GM23338 (cell line): ENCODE measurements at regions not wholly inside any gene's neighbourhood (a gene's known extent, or its start where the extent isn't known, plus 50 kb on each side); places are given as distances from the start of the nearest gene placed in this dataset.

ENCODE experiments used
- ATAC-seq: fragments of 200-7000 bp; cut with Tn5 transposase; 3 replicates; pipeline ENCODE4 v1.9.1; 2020
- DNase-seq: peaks from one replicate; pipeline ENCODE4 v3.0.0-alpha.2; 2015; ENCODE audit warnings: low spot score
- H2AFZ ChIP-seq: fragments of 200-600 bp; sonication (generic); 2 replicates; pipeline ENCODE4 v1.8.0; 2016; ENCODE audit warnings: antibody characterized with exemption, mild to moderate bottlenecking, moderate library complexity
- H3F3A ChIP-seq: fragments of 200-600 bp; sonication (generic); replicated peaks from 2 replicates; pipeline ENCODE4 v1.8.0; 2017; ENCODE audit warnings: antibody characterized with exemption, mixed run types, low read depth
- H3K27ac ChIP-seq: fragments of 200-600 bp; sonication (generic); 2 replicates; pipeline ENCODE4 v1.6.1; 2016; ENCODE audit warnings: low read depth
- H3K27me3 ChIP-seq: fragments of 200-600 bp; sonication (generic); 2 replicates; pipeline ENCODE4 v1.8.0; 2016; ENCODE audit warnings: mild to moderate bottlenecking, mixed run types, moderate library complexity; ENCODE audit not compliant: insufficient read depth
- H3K36me3 ChIP-seq: fragments of 200-600 bp; sonication (generic); 2 replicates; pipeline ENCODE4 v1.8.0; 2016; ENCODE audit warnings: mild to moderate bottlenecking; ENCODE audit not compliant: insufficient read depth
- H3K4me1 ChIP-seq: fragments of 200-600 bp; sonication (generic); 2 replicates; pipeline ENCODE4 v1.8.0; 2016; ENCODE audit warnings: mild to moderate bottlenecking, moderate library complexity; ENCODE audit not compliant: insufficient read depth
- H3K4me2 ChIP-seq: fragments of 200-600 bp; sonication (generic); 2 replicates; pipeline ENCODE4 v1.7.1; 2017; ENCODE audit warnings: mixed run types
- H3K4me3 ChIP-seq: fragments of 200-600 bp; sonication (generic); 2 replicates; pipeline ENCODE4 v1.6.1; 2016; ENCODE audit warnings: mixed run types
- H3K79me2 ChIP-seq: fragments of 200-600 bp; sonication (generic); replicated peaks from 2 replicates; pipeline ENCODE4 v1.8.0; 2017; ENCODE audit warnings: mild to moderate bottlenecking; ENCODE audit not compliant: insufficient read depth
- H3K9me2 ChIP-seq: fragments of 200-600 bp; sonication (generic); 2 replicates; pipeline ENCODE4 v1.8.0; 2017; ENCODE audit not compliant: insufficient read depth
- H4K20me1 ChIP-seq: fragments of 200-600 bp; sonication (generic); replicated peaks from 2 replicates; pipeline ENCODE4 v1.8.0; 2017; ENCODE audit warnings: mild to moderate bottlenecking; ENCODE audit not compliant: insufficient read depth
- H3K27ac Mint-ChIP-seq: 2 replicates; pipeline ENCODE4 v1.8.0; 2020; ENCODE audit warnings: inconsistent platforms, mild to moderate bottlenecking, moderate library complexity, mixed read lengths
- H3K27me3 Mint-ChIP-seq: 3 replicates; pipeline ENCODE4 v1.8.0; 2022; ENCODE audit warnings: low read depth, mild to moderate bottlenecking, moderate library complexity, mixed read lengths, inconsistent platforms; ENCODE audit not compliant: insufficient read depth, poor library complexity
- H3K36me3 Mint-ChIP-seq: 3 replicates; pipeline ENCODE4 v1.8.0; 2021; ENCODE audit warnings: low read depth, mild to moderate bottlenecking, inconsistent platforms, moderate library complexity, mixed read lengths
- H3K4me1 Mint-ChIP-seq: 3 replicates; pipeline ENCODE4 v1.8.0; 2020; ENCODE audit warnings: mild to moderate bottlenecking, inconsistent platforms, mixed read lengths
- H3K4me3 Mint-ChIP-seq: 3 replicates; pipeline ENCODE4 v1.8.0; 2021; ENCODE audit warnings: moderate library complexity, mild to moderate bottlenecking, inconsistent platforms, mixed read lengths
- H3K9me3 Mint-ChIP-seq: 3 replicates; pipeline ENCODE4 v1.8.0; 2020; ENCODE audit warnings: moderate library complexity, mild to moderate bottlenecking, inconsistent platforms, mixed read lengths
- CREB1 ChIP-seq: fragments of 250-450 bp; sonication (Bioruptor Pico); IDR thresholded peaks from 2 replicates; pipeline ENCODE4 v1.5.0; 2020; ENCODE audit warnings: low read depth, mild to moderate bottlenecking, moderate library complexity
- EZH2 ChIP-seq: fragments of 200-600 bp; sonication (generic); IDR thresholded peaks from one replicate; pipeline ENCODE4 v1.8.0; 2017; ENCODE audit warnings: antibody characterized with exemption, mild to moderate bottlenecking, low read depth; ENCODE audit not compliant: unreplicated experiment
- EZH2phosphoT487 ChIP-seq: fragments of 200-600 bp; sonication (generic); IDR thresholded peaks from one replicate; pipeline ENCODE4 v1.8.1; 2018; ENCODE audit warnings: antibody characterized with exemption; ENCODE audit not compliant: unreplicated experiment
- JUNB ChIP-seq: IDR thresholded peaks from one replicate; pipeline ENCODE4 v1.6.1; 2016; ENCODE audit warnings: antibody characterized with exemption; ENCODE audit not compliant: unreplicated experiment
- NANOG ChIP-seq: IDR thresholded peaks from 2 replicates; pipeline ENCODE4 v1.6.1; 2016; ENCODE audit warnings: antibody characterized with exemption, borderline replicate concordance
- POLR2AphosphoS5 ChIP-seq: IDR thresholded peaks from 2 replicates; pipeline ENCODE4 v1.6.1; 2016; ENCODE audit warnings: antibody characterized with exemption, low read depth
- STAT1 ChIP-seq: IDR thresholded peaks from one replicate; pipeline ENCODE4 v1.6.1; 2016; ENCODE audit warnings: antibody characterized with exemption; ENCODE audit not compliant: unreplicated experiment
- ZNF114 ChIP-seq: fragments of 250-450 bp; sonication (Bioruptor Pico); IDR thresholded peaks from 2 replicates; pipeline ENCODE4 v1.5.0; 2020; ENCODE audit warnings: mild to moderate bottlenecking, moderate library complexity
- ZNF331 ChIP-seq: fragments of 250-450 bp; sonication (Bioruptor Pico); IDR thresholded peaks from 2 replicates; pipeline ENCODE4 v1.5.0; 2020; ENCODE audit warnings: low read depth, mild to moderate bottlenecking, moderate library complexity
- TF ChIP-seq, protein P1 (sequence below): IDR thresholded peaks from one replicate; pipeline ENCODE4 v1.6.1; 2018; ENCODE audit warnings: antibody characterized with exemption; ENCODE audit not compliant: unreplicated experiment
- TF ChIP-seq, protein P2 (sequence below), 2 experiments: fragments of 200-600 bp in 1 of 2; sonication (generic) in 1 of 2; conservative IDR thresholded peaks; 2 replicates each; pipeline versions ENCODE4 v1.5.1 to v1.6.1; 2016 to 2017; ENCODE audit warnings: antibody characterized with exemption in 2 of 2, low read depth in 2 of 2, mild to moderate bottlenecking in 2 of 2, moderate library complexity in 1 of 2
- TF ChIP-seq, protein P3 (sequence below): fragments of 250-450 bp; sonication (Bioruptor Pico); IDR thresholded peaks from 2 replicates; pipeline ENCODE4 v1.5.0; 2020; ENCODE audit warnings: mild to moderate bottlenecking, moderate library complexity
- TF ChIP-seq, protein P4 (sequence below): IDR thresholded peaks from 2 replicates; pipeline ENCODE4 v1.6.1; 2016; ENCODE audit warnings: antibody characterized with exemption

DNA sequence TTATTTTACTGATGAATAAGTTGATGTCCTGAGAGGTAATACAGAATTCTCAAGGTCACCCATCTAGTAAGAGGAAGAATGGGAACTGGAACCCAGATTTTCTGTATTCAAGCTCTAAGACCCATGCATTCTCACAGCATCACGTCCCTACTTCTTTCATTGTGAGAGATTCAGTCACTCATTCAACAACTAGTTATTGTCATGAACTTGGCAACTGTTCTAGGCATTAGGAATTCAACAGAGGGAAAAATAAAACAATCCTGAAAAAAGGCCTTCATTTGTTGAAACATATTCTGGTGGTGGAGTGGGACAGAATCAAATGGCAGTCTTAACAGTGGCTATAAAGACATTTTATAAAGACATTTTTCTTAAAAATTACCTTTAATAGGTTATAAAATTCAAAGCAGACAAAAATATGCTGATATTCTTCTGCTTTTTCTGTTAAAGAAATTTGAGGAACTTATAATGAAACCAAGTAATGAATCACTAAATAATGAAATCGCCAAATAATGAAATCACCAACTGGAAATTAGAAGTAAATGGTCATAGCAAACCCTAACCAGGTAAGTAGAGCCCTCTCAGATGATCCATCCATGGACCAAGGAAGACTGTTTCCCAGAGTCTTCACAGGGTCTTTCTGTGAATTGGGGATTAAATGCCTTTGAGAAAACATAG is 136.5 kb upstream of the DPYD start:
- Mint-ChIP-seq H3K27me3 (peaks cover 8% of the 10 kb centered on the region), H3K4me3 (no peak overlapping the region), H3K9me3 (no peaks in the 10 kb centered on the region), H3K4me1 (peaks cover 14% of the 10 kb centered on the region), H3K36me3 (no peaks in the 10 kb centered on the region), H3K27ac (no peak overlapping the region)
- Histone ChIP-seq H3K27ac (no peak overlapping the region), H3K4me2 (no peak overlapping the region), H3K79me2 (no peaks in the 10 kb centered on the region), H3F3A (no peaks in the 10 kb centered on the region), H3K4me1 (peaks cover 10% of the 10 kb centered on the region), H2AFZ (no peak overlapping the region), H3K36me3 (no peaks in the 10 kb centered on the region), H3K27me3 (peaks cover 24% of the 10 kb centered on the region), H3K4me3 (no peak overlapping the region), H3K9me2 (no peaks in the 10 kb centered on the region), H4K20me1 (no peaks in the 10 kb centered on the region)
- DNase-seq, result no peak
- no peak for TF ChIP-seq POLR2AphosphoS5
- no peak for TF ChIP-seq ZNF331 (CRISPR knock-in tag)
- TF ChIP-seq JUNB, result no peak
- no peak for TF ChIP-seq STAT1
- TF ChIP-seq CREB1 (CRISPR knock-in tag), result no peak
- TF ChIP-seq, protein P1, sequence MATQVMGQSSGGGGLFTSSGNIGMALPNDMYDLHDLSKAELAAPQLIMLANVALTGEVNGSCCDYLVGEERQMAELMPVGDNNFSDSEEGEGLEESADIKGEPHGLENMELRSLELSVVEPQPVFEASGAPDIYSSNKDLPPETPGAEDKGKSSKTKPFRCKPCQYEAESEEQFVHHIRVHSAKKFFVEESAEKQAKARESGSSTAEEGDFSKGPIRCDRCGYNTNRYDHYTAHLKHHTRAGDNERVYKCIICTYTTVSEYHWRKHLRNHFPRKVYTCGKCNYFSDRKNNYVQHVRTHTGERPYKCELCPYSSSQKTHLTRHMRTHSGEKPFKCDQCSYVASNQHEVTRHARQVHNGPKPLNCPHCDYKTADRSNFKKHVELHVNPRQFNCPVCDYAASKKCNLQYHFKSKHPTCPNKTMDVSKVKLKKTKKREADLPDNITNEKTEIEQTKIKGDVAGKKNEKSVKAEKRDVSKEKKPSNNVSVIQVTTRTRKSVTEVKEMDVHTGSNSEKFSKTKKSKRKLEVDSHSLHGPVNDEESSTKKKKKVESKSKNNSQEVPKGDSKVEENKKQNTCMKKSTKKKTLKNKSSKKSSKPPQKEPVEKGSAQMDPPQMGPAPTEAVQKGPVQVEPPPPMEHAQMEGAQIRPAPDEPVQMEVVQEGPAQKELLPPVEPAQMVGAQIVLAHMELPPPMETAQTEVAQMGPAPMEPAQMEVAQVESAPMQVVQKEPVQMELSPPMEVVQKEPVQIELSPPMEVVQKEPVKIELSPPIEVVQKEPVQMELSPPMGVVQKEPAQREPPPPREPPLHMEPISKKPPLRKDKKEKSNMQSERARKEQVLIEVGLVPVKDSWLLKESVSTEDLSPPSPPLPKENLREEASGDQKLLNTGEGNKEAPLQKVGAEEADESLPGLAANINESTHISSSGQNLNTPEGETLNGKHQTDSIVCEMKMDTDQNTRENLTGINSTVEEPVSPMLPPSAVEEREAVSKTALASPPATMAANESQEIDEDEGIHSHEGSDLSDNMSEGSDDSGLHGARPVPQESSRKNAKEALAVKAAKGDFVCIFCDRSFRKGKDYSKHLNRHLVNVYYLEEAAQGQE, result no peak
- TF ChIP-seq EZH2phosphoT487, result no peak
- no peak for TF ChIP-seq ZNF114 (CRISPR knock-in tag)
- no peak for TF ChIP-seq NANOG
- TF ChIP-seq, protein P2, sequence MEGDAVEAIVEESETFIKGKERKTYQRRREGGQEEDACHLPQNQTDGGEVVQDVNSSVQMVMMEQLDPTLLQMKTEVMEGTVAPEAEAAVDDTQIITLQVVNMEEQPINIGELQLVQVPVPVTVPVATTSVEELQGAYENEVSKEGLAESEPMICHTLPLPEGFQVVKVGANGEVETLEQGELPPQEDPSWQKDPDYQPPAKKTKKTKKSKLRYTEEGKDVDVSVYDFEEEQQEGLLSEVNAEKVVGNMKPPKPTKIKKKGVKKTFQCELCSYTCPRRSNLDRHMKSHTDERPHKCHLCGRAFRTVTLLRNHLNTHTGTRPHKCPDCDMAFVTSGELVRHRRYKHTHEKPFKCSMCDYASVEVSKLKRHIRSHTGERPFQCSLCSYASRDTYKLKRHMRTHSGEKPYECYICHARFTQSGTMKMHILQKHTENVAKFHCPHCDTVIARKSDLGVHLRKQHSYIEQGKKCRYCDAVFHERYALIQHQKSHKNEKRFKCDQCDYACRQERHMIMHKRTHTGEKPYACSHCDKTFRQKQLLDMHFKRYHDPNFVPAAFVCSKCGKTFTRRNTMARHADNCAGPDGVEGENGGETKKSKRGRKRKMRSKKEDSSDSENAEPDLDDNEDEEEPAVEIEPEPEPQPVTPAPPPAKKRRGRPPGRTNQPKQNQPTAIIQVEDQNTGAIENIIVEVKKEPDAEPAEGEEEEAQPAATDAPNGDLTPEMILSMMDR (conservative IDR thresholded peaks at IDR 0.05; ENCODE audit: low read depth in 2 of 2), result no peak
- TF ChIP-seq EZH2, result no peak
- TF ChIP-seq, protein P3, sequence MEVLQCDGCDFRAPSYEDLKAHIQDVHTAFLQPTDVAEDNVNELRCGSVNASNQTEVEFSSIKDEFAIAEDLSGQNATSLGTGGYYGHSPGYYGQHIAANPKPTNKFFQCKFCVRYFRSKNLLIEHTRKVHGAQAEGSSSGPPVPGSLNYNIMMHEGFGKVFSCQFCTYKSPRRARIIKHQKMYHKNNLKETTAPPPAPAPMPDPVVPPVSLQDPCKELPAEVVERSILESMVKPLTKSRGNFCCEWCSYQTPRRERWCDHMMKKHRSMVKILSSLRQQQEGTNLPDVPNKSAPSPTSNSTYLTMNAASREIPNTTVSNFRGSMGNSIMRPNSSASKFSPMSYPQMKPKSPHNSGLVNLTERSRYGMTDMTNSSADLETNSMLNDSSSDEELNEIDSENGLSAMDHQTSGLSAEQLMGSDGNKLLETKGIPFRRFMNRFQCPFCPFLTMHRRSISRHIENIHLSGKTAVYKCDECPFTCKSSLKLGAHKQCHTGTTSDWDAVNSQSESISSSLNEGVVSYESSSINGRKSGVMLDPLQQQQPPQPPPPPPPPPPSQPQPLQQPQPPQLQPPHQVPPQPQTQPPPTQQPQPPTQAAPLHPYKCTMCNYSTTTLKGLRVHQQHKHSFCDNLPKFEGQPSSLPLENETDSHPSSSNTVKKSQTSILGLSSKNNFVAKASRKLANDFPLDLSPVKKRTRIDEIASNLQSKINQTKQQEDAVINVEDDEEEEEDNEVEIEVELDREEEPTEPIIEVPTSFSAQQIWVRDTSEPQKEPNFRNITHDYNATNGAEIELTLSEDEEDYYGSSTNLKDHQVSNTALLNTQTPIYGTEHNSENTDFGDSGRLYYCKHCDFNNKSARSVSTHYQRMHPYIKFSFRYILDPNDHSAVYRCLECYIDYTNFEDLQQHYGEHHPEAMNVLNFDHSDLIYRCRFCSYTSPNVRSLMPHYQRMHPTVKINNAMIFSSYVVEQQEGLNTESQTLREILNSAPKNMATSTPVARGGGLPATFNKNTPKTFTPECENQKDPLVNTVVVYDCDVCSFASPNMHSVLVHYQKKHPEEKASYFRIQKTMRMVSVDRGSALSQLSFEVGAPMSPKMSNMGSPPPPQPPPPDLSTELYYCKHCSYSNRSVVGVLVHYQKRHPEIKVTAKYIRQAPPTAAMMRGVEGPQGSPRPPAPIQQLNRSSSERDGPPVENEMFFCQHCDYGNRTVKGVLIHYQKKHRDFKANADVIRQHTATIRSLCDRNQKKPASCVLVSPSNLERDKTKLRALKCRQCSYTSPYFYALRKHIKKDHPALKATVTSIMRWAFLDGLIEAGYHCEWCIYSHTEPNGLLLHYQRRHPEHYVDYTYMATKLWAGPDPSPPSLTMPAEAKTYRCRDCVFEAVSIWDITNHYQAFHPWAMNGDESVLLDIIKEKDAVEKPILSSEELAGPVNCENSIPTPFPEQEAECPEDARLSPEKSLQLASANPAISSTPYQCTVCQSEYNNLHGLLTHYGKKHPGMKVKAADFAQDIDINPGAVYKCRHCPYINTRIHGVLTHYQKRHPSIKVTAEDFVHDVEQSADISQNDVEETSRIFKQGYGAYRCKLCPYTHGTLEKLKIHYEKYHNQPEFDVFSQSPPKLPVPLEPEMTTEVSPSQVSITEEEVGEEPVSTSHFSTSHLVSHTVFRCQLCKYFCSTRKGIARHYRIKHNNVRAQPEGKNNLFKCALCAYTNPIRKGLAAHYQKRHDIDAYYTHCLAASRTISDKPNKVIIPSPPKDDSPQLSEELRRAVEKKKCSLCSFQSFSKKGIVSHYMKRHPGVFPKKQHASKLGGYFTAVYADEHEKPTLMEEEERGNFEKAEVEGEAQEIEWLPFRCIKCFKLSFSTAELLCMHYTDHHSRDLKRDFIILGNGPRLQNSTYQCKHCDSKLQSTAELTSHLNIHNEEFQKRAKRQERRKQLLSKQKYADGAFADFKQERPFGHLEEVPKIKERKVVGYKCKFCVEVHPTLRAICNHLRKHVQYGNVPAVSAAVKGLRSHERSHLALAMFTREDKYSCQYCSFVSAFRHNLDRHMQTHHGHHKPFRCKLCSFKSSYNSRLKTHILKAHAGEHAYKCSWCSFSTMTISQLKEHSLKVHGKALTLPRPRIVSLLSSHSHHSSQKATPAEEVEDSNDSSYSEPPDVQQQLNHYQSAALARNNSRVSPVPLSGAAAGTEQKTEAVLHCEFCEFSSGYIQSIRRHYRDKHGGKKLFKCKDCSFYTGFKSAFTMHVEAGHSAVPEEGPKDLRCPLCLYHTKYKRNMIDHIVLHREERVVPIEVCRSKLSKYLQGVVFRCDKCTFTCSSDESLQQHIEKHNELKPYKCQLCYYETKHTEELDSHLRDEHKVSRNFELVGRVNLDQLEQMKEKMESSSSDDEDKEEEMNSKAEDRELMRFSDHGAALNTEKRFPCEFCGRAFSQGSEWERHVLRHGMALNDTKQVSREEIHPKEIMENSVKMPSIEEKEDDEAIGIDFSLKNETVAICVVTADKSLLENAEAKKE (CRISPR knock-in tag), result no peak
- TF ChIP-seq, protein P4, sequence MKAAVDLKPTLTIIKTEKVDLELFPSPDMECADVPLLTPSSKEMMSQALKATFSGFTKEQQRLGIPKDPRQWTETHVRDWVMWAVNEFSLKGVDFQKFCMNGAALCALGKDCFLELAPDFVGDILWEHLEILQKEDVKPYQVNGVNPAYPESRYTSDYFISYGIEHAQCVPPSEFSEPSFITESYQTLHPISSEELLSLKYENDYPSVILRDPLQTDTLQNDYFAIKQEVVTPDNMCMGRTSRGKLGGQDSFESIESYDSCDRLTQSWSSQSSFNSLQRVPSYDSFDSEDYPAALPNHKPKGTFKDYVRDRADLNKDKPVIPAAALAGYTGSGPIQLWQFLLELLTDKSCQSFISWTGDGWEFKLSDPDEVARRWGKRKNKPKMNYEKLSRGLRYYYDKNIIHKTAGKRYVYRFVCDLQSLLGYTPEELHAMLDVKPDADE, result no peak
- ATAC-seq, result no peak
